GM18873 (cell line): ENCODE measurements at regions not wholly inside any gene's neighbourhood (a gene's known extent, or its start where the extent isn't known, plus 50 kb on each side); places are given as distances from the start of the nearest gene placed in this dataset.

Experiments used
- ATAC-seq: cut with Tn5 transposase; IDR thresholded peaks from one replicate; pipeline ENCODE4 v1.9.1; 2021; ENCODE audit warnings: mild to moderate bottlenecking, moderate library complexity, moderate number of reproducible peaks; ENCODE audit not compliant: unreplicated experiment, low FRiP score

DNA sequence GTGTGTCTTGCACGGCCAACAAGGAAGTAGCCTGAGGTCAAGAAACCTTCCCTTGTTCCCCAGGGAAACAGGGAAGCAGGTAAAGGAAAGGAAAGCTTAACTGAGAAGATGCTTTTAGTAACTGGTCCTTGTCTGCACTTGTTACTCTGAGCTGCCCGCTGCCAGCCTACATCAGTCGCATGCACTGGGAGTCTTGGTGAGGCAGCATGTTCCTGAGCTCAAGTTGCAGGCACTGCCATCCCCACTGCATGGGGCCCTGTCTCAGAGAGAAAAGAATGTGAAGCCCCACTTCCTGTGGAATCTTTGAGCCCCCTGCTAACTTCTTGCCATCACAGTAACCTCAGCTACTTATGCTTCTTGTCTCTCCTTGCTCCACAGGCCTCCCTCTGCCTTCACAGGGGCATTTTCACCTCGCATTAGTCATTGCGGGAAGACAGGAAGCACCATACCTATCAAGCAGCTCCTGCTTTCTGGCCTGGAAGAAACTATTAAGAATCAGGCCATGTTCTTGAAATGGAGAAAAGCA lies 344.1 kb upstream of the ADAMTSL1 start:
- ATAC-seq, result no peak

GRCh38 chr9:18136354-18136994 lies 337.5 kb upstream of the ADAMTSL1 start:
- ATAC-seq, result no peak

DNA sequence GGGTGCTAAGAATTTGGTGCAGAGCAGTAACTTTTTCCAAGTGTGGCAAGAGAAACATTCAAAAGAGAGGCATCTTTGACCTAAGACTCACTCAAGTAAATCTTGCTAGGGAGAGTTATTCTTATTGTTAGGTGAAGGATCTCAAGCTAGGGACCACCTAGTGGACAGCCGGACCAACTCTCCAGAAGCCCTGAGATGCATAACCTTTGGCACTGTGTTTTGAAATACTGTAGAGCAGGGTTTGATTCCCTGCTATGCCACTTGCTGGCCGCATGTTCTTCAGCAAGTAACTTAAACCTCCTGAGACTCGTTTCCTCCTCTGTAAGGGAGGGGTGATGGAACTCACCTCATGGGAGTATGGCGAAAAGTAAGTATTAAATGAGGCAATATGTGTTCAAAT lies 336.1 kb upstream of the ADAMTSL1 start:
- no peak for ATAC-seq

DNA sequence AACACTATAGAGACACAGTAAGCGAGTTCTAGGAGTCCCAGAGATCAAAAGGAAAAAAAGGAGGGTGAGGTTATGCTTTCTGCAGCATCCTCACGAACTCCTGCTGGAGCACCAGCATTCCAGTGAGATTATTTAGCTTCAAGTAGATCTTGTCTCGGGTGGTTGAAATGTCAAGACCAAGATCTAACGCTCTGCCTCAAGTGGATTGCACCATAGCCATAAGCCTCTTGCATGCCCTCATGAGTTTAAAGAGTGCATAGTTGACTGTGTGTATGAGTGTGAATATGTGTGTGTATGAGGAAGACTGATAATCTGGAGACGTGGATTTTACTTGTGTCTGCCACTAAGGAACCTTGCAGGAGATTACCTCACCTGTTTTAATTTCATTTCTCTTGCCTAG lies 335.3 kb upstream of the ADAMTSL1 start:
- no peak for ATAC-seq

- ATAC-seq, result no peak
Measured at GRCh38 chr9:18141681-18142080, 332.3 kb upstream of the ADAMTSL1 start.

DNA sequence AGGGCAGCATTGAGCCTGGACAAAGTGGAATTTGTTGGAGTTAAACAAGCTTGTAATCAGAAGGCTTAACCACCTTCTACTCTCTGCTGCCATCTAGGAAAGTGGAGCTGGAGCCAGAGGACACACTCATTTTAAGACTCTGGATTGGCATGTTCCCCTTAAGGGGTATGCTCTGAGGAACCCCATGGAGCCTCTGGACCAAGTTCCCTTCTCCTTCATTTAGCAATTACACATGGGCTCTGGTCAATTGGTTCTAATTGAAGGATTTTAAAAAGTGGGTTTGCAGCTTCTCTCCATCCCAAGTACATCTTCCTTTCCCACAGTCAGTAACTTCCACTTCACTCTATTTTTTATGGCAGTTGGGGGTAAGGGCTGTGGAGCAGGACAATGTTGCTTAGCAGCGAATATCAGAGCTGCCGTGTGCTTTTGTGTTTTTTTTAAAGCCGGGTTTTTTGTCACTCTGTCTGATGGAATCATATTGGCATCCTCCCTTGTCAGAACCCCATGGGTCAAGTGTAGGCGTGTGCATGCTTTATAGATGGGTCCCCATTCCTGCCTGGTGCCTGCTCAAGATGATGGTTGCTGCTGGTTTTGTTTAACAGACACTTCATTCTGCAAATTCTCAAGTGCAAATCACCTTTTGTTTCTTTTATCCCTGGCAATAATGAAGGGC lies 330.7 kb upstream of the ADAMTSL1 start:
- no peak for ATAC-seq

DNA sequence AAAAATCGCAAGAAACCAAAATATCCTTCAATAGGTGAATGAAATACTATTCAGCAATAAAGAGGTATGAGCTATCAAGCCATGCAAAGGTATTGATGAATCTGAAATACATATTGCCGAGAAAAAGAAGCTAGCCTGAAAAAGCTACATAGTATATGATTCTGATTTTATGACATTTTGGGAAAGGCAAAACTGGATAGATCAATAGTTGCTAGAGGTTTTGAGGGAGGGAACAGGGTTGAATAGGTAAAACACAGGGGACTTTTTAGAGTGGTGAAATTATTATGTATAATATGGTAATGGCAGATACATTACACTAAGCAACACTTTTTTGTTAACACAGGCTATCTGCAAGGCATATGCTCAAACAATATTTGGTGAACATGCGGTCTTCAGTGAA lies 327.6 kb upstream of the ADAMTSL1 start:
- ATAC-seq, result no peak

GRCh38 chr9:18149471-18150011 lies 324.4 kb upstream of the ADAMTSL1 start:
- no peak for ATAC-seq

DNA sequence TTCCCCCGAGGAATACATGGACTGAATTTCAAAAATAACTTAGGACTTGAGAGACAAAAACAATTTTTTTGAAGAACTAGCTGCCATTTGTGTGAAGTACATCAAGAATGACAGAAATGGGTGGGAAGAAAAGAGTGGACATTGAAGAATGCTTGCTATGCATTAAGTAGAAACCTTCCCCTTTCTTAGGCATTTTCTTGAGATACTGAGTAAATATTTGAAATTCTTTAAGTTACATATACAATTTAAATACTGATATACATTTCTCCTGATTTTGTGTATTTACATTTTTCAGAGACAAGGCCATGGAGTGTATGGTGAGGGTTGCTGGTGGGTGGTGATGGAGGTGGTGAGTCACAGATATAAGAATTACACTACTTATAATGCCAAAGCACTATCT lies 319.3 kb upstream of the ADAMTSL1 start:
- ATAC-seq, result no peak

GRCh38 chr9:18159254-18159653 lies 314.7 kb upstream of the ADAMTSL1 start:
- no peak for ATAC-seq

- no peak for ATAC-seq
Measured at GRCh38 chr9:18163146-18163545, 310.8 kb upstream of the ADAMTSL1 start.

- ATAC-seq, result no peak
Measured at GRCh38 chr9:18167733-18168132, 306.2 kb upstream of the ADAMTSL1 start.

- ATAC-seq, result no peak
Measured at GRCh38 chr9:18173923-18174322, 300.0 kb upstream of the ADAMTSL1 start.

- no peak for ATAC-seq
Measured at GRCh38 chr9:18182636-18183035, 291.3 kb upstream of the ADAMTSL1 start.

GRCh38 chr9:18183974-18184373 lies 290.0 kb upstream of the ADAMTSL1 start:
- ATAC-seq, result no peak

- ATAC-seq, result no peak
Measured at GRCh38 chr9:18184401-18184800, 289.6 kb upstream of the ADAMTSL1 start.

GRCh38 chr9:18185196-18185595 lies 288.8 kb upstream of the ADAMTSL1 start:
- no peak for ATAC-seq

DNA sequence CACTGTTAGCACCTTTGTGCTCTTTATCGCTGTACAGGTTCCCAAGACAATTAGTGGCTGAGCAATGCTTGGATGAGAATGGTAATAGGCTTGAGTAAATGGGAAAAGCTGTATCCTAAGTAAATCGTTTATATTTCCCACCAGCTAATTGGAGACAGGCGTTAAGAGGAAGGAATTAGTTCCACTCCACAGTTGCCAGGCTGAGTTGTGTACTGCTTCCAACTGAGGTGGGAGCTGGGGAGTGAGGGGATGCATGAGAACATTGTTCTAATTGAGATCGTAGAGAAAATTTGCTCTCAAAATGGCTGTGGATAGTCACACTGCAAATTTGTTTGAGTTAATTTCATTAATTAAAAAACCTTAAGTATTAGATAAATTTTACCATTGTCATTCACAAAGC lies 285.0 kb upstream of the ADAMTSL1 start:
- no peak for ATAC-seq

GRCh38 chr9:18189871-18190670 lies 283.9 kb upstream of the ADAMTSL1 start:
- no peak for ATAC-seq

- no peak for ATAC-seq
Measured at GRCh38 chr9:18190671-18191374, 283.1 kb upstream of the ADAMTSL1 start.
